ENCODE measurements at regions not wholly inside any gene's neighbourhood (a gene's known extent, or its start where the extent isn't known, plus 50 kb on each side); places are given as distances from the start of the nearest gene placed in this dataset.

DNA sequence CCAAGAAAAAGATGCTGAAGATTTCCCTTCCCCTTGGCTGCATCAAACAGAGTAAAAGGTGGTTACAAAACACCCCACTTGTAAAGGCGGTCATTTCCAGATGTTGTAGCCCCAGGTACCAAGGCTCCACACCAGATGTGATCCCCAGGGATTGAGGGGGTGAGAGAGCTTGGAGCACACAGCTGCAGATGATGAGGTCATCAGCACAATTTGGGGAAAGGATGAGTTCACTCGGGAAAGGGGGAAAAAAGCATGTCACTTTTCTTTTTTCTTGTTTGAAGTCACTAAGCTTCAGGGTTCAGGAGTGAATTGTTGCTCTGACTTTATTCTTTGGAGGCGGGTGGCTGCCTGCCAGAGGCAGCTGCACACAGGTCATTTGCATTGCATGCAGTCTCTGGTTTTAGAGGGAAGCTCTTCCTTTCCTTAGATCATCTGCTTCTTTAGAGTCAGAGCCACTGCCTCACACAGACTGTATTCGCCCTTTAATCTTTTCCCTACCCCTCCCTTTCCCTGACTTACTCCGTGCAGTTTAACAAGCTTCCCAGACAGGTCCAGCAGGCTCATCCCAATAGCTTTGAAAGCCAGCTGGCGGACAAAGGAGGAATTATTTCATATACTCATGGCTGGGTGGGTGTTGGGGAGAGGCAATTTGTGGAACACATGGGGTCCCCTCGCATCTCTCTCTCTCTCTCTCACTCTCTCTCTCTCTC lies 409.3 kb upstream of the SLC24A2 start:
- peaks cover 4% of the 10 kb centered on the region for H3K4me1 ChIP-seq (ENCODE audit: control insufficient read depth, insufficient read depth, low read length)
- peaks cover 8% of the 10 kb centered on the region for H3K4me1 Mint-ChIP-seq
- H3K4me3 ChIP-seq (ENCODE audit: low read length): no peak overlapping the region
- no peak for TF ChIP-seq CTCF (conservative IDR thresholded peaks at IDR 0.05)
- H3K36me3 ChIP-seq (ENCODE audit: control insufficient read depth, insufficient read depth, low read length): no peaks in the 10 kb centered on the region
- peaks cover 6% of the 10 kb centered on the region for H3K9me3 ChIP-seq (ENCODE audit: control insufficient read depth, low read length)
- no peaks in the 10 kb centered on the region for H3K27me3 ChIP-seq (ENCODE audit: control insufficient read depth, insufficient read depth, low read length, poor library complexity, severe bottlenecking)
- no peak overlapping the region for H3K9ac ChIP-seq (ENCODE audit: extremely low read depth, low read length, poor library complexity, severe bottlenecking)
- no peak overlapping the region for H3K4me3 Mint-ChIP-seq
- H3K27ac Mint-ChIP-seq: peak overlapping the region; percentile 5
- peaks cover 2% of the 10 kb centered on the region for H3K27me3 Mint-ChIP-seq (ENCODE audit: insufficient read depth)
- no peak for DNase-seq
- H3K9me3 Mint-ChIP-seq: peaks cover 6% of the 10 kb centered on the region
- H3K27ac ChIP-seq (ENCODE audit: low read depth, low read length): peak overlapping the region; percentile 40
- WGBS, 2 experiments (ENCODE audit: insufficient coverage in 1 of 2, insufficient read length in 1 of 2): 48 to 65% methylated on average over 2 to 7 of the region's 7 CpGs
- no peaks in the 10 kb centered on the region for H3K36me3 Mint-ChIP-seq (ENCODE audit: low read depth)

DNA sequence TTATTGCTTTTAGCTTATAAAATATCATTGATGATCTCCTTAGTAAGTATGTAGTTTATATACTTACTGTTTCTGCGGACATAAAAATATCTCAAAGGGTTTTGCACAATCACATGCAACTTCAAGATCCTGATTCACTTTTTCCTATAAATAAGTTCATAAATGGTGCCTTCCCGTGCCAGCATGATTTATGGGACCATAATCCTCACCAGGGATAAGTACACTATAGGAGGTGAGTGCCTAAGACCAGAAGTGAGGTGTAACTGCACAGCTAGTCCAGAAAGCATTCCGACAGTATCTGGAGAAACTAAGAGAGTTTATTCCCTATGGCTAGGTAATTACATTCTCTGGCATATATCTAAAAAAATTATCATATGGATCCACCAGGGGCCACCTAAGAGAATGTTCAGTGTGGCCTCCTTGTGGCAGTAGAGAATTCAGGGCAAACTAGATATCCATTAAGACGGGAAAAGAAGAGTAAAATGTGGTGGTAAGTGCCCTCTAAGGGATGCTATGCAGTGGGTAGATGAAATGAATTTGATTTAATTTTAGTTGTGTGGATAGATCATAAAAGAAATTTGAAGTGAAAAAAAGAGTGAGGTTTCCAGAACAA lies 402.5 kb upstream of the SLC24A2 start:
- no peak for DNase-seq
- H3K27me3 Mint-ChIP-seq (ENCODE audit: insufficient read depth): no peaks in the 10 kb centered on the region
- WGBS, 2 experiments (ENCODE audit: insufficient coverage in 1 of 2, insufficient read length in 1 of 2): 83 to 98% methylated on average over 2 to 4 of the region's 4 CpGs

GRCh38 chr9:20189871-20190270 lies 401.0 kb upstream of the SLC24A2 start:
- 23 to 53% methylated on average over 2 to 4 of the region's 4 CpGs for WGBS, 2 experiments (ENCODE audit: insufficient coverage in 1 of 2, insufficient read length in 1 of 2)
- no peak overlapping the region for H3K4me3 ChIP-seq (ENCODE audit: low read length)
- peak overlapping the region; percentile 38 for H3K27ac Mint-ChIP-seq
- H3K36me3 ChIP-seq (ENCODE audit: control insufficient read depth, insufficient read depth, low read length): no peaks in the 10 kb centered on the region
- no peak for TF ChIP-seq CTCF (conservative IDR thresholded peaks at IDR 0.05)
- H3K27me3 Mint-ChIP-seq (ENCODE audit: insufficient read depth): no peaks in the 10 kb centered on the region
- no peaks in the 10 kb centered on the region for H3K27me3 ChIP-seq (ENCODE audit: control insufficient read depth, insufficient read depth, low read length, poor library complexity, severe bottlenecking)
- H3K4me1 Mint-ChIP-seq: peaks cover 13% of the 10 kb centered on the region
- H3K36me3 Mint-ChIP-seq (ENCODE audit: low read depth): no peaks in the 10 kb centered on the region
- H3K9me3 ChIP-seq (ENCODE audit: control insufficient read depth, low read length): peaks cover 3% of the 10 kb centered on the region
- peaks cover 10% of the 10 kb centered on the region for H3K4me1 ChIP-seq (ENCODE audit: control insufficient read depth, insufficient read depth, low read length)
- H3K4me3 Mint-ChIP-seq: peak overlapping the region; percentile 11
- no peak overlapping the region for H3K9ac ChIP-seq (ENCODE audit: extremely low read depth, low read length, poor library complexity, severe bottlenecking)
- peak overlapping the region; percentile 45 for H3K27ac ChIP-seq (ENCODE audit: low read depth, low read length)
- peaks cover 2% of the 10 kb centered on the region for H3K9me3 Mint-ChIP-seq
- DNase-seq: peak; percentile 85

More for the DNA sequence above, 402.5 kb upstream of the SLC24A2 start:
- Histone ChIP-seq H3K9me3 (ENCODE audit: control insufficient read depth, low read length) (peaks cover 8% of the 10 kb centered on the region), H3K27ac (ENCODE audit: low read depth, low read length) (no peak overlapping the region), H3K4me3 (ENCODE audit: low read length) (no peak overlapping the region), H3K27me3 (ENCODE audit: control insufficient read depth, insufficient read depth, low read length, poor library complexity, severe bottlenecking) (no peaks in the 10 kb centered on the region), H3K9ac (ENCODE audit: extremely low read depth, low read length, poor library complexity, severe bottlenecking) (no peak overlapping the region), H3K4me1 (ENCODE audit: control insufficient read depth, insufficient read depth, low read length) (peaks cover 10% of the 10 kb centered on the region), H3K36me3 (ENCODE audit: control insufficient read depth, insufficient read depth, low read length) (no peaks in the 10 kb centered on the region)
- Mint-ChIP-seq H3K27ac (no peak overlapping the region), H3K4me1 (peaks cover 13% of the 10 kb centered on the region), H3K4me3 (no peak overlapping the region), H3K9me3 (peaks cover 6% of the 10 kb centered on the region), H3K36me3 (ENCODE audit: low read depth) (no peaks in the 10 kb centered on the region)
- peak; percentile 49 for TF ChIP-seq CTCF (conservative IDR thresholded peaks at IDR 0.05)

All from endodermal cell (in vitro differentiated cells).